ENCODE measurements at regions not wholly inside any gene's neighbourhood (a gene's known extent, or its start where the extent isn't known, plus 50 kb on each side); places are given as distances from the start of the nearest gene placed in this dataset.

DNA sequence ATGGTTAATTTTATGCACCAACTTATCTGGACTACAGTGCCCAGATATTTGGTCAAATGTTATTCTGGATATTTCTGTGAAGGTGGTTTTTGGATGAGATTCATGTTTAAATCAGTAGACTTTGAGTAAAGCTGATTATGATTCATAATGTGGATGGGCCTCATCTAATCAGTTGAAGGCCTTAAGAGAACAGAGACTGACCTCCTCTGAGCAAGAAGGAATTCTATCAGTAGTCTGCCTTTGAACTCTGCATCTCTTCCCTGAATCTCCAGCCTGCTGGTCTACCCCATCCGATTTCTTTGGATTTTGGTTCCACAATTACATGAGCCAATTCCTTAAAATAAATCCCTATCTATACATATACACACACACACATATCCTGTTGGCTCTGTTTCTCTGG is 82.8 kb upstream of the MAP4K3 start:
- Mint-ChIP-seq H3K4me3 (no peak overlapping the region), H3K9me3 (peaks cover 7% of the 10 kb centered on the region), H3K27ac (no peak overlapping the region), H3K4me1 (ENCODE audit: low read depth) (peaks cover 2% of the 10 kb centered on the region), H3K27me3 (ENCODE audit: low read depth) (no peaks in the 10 kb centered on the region), H3K36me3 (ENCODE audit: low read depth) (peaks cover 3% of the 10 kb centered on the region)
- DNase-seq (ENCODE audit: low spot score), result no peak

DNA sequence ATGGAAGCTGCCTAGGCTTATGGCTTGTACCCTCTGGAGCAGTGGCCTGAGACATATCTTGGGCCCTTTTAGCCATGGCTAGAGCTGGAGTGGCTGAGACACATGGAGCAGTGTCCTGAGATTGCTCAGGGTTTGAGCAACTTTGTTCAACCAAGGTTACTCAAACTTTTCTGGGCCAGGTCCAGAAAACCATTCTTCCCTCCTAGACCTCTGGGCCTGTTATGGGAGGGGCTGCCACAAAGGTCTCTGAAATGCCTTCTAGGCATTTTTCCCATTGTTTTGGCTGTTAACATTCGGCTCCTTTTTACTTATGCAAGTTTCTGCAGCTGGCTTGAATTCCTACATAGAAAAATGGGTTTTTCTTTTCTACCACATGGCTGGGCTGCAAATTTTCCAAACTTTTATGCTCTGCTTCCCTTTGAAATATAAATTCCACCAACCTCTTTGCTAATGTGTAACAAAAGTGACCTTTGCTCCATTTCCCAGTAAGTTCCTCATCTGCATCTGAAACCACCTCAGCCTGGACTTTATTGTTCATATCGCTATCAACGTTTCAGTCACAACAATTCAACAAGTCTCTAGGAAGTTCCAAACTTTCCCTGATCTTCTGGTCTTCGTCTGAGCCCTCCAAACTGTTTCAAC is 84.9 kb upstream of the MAP4K3 start:
- Mint-ChIP-seq H3K4me1 (ENCODE audit: low read depth) (no peaks in the 10 kb centered on the region), H3K27me3 (ENCODE audit: low read depth) (no peaks in the 10 kb centered on the region)

GRCh38 chr2:39522518-39522877 is 85.4 kb upstream of the MAP4K3 start:
- H3K4me3 Mint-ChIP-seq, result no peak overlapping the region
- H3K4me1 Mint-ChIP-seq (ENCODE audit: low read depth), result no peaks in the 10 kb centered on the region
- H3K27me3 Mint-ChIP-seq (ENCODE audit: low read depth), result no peaks in the 10 kb centered on the region
- H3K27ac Mint-ChIP-seq, result no peak overlapping the region
- peaks cover 7% of the 10 kb centered on the region for H3K9me3 Mint-ChIP-seq
- H3K36me3 Mint-ChIP-seq (ENCODE audit: low read depth), result peaks cover 3% of the 10 kb centered on the region
- DNase-seq (ENCODE audit: low spot score), result no peak

More for the DNA sequence above, 84.9 kb upstream of the MAP4K3 start:
- Mint-ChIP-seq H3K27ac (no peak overlapping the region), H3K36me3 (ENCODE audit: low read depth) (peaks cover 3% of the 10 kb centered on the region), H3K4me3 (no peak overlapping the region), H3K9me3 (peaks cover 7% of the 10 kb centered on the region)
- no peak for DNase-seq (ENCODE audit: low spot score)

DNA sequence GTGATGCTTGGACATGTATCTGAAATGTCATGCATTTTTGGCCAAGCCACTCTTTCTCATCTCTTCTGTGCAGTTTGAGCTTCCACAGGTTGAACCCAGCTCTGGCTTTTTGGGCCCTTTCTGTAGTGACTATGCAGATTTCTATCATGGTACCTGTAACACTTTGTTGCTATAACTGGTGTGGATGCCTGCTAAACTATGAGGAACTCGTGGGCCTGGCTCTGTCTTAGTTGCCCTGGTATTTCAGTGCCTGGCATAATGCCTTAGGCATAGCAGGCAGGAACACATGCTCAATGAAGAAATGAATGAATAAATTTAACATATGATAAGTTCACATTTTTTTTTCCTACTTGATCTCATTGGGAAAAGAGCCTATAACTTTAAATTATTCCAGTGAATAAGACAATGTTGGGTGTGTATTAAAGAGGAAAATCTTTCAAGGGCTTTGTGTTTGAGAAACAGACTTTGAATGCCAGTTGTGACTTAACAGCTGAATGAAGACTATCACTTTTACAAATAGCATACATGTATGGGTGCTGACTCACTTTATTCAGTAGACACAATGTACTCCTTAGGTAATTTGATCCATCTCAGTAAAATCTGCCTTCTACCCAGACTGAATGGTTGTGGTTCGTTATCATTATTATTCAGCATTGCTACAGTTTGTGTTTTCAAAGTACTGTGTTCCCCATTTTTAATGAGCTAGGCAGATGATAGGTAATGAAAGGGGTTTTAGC is 86.4 kb upstream of the MAP4K3 start:
- Mint-ChIP-seq H3K4me3 (no peak overlapping the region), H3K4me1 (ENCODE audit: low read depth) (no peaks in the 10 kb centered on the region), H3K27me3 (ENCODE audit: low read depth) (no peaks in the 10 kb centered on the region), H3K27ac (no peak overlapping the region), H3K36me3 (ENCODE audit: low read depth) (peaks cover 3% of the 10 kb centered on the region), H3K9me3 (peaks cover 7% of the 10 kb centered on the region)
- DNase-seq (ENCODE audit: low spot score), result no peak

DNA sequence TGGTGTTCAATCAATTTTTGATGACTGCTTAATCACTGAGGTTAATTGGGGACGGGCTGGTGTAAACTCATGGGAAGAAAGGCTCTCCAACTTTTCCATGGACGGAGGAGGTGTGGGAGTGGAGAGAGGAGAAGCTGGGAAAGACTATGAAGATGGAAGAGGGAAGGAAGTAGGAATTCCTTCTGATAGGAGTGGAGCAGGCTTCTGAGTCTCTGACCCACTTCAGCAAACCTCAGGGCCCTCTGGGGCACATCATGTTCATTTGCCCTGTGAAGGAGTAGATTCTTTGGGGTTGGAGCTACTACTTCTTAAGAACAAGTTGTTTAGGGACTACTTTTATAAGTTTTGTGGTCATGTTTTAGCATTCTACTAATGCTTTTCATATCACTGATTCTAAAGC is 87.0 kb upstream of the MAP4K3 start:
- H3K4me1 Mint-ChIP-seq (ENCODE audit: low read depth), result no peaks in the 10 kb centered on the region
- H3K9me3 Mint-ChIP-seq, result peaks cover 7% of the 10 kb centered on the region
- no peak overlapping the region for H3K27ac Mint-ChIP-seq
- H3K36me3 Mint-ChIP-seq (ENCODE audit: low read depth), result peaks cover 3% of the 10 kb centered on the region
- no peaks in the 10 kb centered on the region for H3K27me3 Mint-ChIP-seq (ENCODE audit: low read depth)
- no peak overlapping the region for H3K4me3 Mint-ChIP-seq
- no peak for DNase-seq (ENCODE audit: low spot score)

DNA sequence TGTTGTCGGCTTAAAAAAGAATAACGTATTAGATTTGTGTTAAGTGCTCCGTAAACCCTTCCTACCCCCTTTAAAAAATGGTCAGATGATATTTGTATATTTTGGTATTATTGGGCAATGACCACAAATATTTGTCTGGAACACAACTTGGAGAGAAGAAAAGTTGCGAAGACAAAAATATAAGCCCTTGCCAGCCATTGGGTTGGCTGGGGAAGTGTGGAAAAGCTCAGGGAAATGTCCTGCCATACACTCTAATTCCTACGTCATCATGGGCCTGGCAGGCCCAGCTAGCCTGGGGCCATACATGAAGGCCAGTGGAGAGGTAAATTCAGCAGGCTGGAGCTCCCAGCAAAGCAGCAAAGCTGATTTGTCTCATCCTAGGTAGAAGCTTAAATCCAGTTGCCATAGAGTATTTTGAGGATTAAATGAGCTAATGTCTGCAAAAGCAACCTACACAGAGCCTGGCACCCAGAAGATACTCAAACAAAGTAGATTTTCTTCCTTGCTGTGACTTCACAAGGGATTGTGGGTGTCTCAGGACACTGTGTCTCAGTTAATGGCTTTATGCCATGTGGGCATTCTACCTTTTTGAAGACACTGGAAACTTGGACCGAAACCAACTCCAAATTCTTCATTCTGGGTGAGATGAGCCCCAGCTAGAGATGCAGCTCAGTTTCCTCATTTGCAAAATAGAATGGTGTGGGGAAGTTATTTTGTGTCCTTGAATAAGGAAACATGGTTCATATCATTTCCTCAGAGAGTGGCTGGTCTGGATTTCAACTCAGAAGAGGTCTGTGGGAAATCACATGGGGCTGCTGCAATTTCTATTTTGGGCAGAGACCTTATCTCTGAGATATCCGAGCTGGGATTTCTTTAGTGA is 87.9 kb upstream of the MAP4K3 start:
- peaks cover 3% of the 10 kb centered on the region for H3K36me3 Mint-ChIP-seq (ENCODE audit: low read depth)
- no peak for DNase-seq (ENCODE audit: low spot score)
- H3K27ac Mint-ChIP-seq, result no peak overlapping the region
- no peaks in the 10 kb centered on the region for H3K27me3 Mint-ChIP-seq (ENCODE audit: low read depth)
- no peak overlapping the region for H3K4me3 Mint-ChIP-seq
- peaks cover 7% of the 10 kb centered on the region for H3K9me3 Mint-ChIP-seq
- H3K4me1 Mint-ChIP-seq (ENCODE audit: low read depth), result no peaks in the 10 kb centered on the region

DNA sequence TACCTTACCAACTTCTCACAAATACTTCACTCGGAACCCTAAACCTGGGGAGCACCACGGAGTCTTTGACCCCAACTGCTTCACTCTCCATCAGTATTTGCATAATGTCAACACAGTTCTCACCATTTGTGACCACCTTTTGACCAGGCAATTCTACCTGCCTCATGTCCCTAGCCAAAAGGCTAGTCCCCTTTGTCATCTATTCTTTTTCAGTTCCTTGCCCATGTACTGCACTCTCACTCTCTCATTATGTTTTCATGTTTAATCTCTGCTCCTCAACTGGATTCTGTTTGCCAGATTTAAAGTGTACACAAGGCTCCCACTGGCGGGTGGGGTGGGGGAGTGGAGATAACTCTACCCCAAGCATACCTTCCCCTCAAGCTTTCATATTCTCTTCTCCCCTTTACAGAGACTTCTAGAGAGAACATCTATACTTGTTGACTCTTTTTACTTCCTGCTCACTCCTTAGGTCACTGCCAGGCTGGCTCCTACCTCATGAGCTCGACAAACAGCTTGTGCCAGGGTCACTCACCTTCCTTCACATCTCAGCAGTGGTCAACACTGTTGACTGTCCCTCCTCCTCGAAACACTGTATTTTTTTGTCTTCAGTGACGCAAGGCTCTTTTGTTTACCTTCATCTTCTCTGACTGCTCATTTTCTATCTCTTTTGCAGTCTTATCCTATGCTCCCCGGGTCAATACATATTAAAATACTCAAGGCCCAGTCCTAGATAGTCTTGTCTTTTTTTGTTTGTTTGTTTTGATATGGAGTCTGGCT is 88.7 kb upstream of the MAP4K3 start:
- no peak for DNase-seq (ENCODE audit: low spot score)
- peaks cover 7% of the 10 kb centered on the region for H3K9me3 Mint-ChIP-seq
- H3K4me3 Mint-ChIP-seq, result no peak overlapping the region
- H3K27me3 Mint-ChIP-seq (ENCODE audit: low read depth), result no peaks in the 10 kb centered on the region
- H3K27ac Mint-ChIP-seq, result no peak overlapping the region
- no peaks in the 10 kb centered on the region for H3K4me1 Mint-ChIP-seq (ENCODE audit: low read depth)
- H3K36me3 Mint-ChIP-seq (ENCODE audit: low read depth), result peaks cover 3% of the 10 kb centered on the region

GRCh38 chr2:39528701-39529100 is 91.6 kb upstream of the MAP4K3 start:
- peaks cover 1% of the 10 kb centered on the region for H3K27me3 Mint-ChIP-seq (ENCODE audit: low read depth)
- H3K9me3 Mint-ChIP-seq, result no peaks in the 10 kb centered on the region
- H3K4me3 Mint-ChIP-seq, result no peak overlapping the region
- no peak overlapping the region for H3K27ac Mint-ChIP-seq
- DNase-seq (ENCODE audit: low spot score), result no peak
- H3K36me3 Mint-ChIP-seq (ENCODE audit: low read depth), result no peaks in the 10 kb centered on the region
- no peaks in the 10 kb centered on the region for H3K4me1 Mint-ChIP-seq (ENCODE audit: low read depth)

DNA sequence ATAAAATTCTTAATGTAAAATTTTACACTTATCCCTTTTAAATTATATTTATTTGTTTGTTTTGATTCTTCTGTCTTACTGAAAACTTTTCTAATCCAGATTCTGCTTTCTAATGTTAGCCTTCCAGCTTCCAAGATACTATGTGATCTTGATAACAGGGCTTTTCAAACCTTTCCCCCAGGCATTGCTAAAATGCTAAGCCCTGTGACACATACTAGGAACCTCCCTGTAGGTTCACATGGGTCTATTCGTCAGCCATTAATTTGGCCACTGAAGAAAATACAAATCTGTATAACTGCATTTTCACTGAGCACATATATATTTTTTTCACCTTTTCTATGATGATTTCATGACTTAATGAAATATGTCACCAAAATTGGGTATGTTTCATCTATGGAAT is 92.8 kb upstream of the MAP4K3 start:
- DNase-seq (ENCODE audit: low spot score), result no peak
- Mint-ChIP-seq H3K27me3 (ENCODE audit: low read depth) (peaks cover 5% of the 10 kb centered on the region), H3K4me1 (ENCODE audit: low read depth) (no peaks in the 10 kb centered on the region), H3K9me3 (no peaks in the 10 kb centered on the region), H3K27ac (no peak overlapping the region), H3K36me3 (ENCODE audit: low read depth) (no peaks in the 10 kb centered on the region), H3K4me3 (no peak overlapping the region)

DNA sequence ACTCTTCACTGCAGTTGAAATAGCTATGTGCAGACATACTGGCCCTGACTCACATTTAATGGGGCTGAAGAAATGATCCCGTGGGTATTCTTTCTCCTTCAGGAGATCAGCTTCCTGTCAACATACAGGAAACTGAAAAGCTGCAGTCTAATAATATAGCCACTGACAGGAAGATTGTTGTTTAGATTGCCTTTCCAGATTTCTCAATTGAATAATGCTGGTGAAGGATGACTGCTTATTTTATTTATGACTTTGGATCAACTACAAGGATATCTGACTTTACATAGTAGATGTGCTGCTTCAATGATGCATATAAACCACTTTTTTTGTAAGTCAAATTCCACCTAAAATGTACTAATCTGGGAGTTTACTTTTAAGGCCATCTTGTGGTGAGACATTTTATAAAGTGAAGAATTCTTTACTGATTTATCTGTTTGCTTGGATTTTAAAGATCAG is 93.4 kb upstream of the MAP4K3 start:
- Mint-ChIP-seq H3K4me1 (ENCODE audit: low read depth) (no peaks in the 10 kb centered on the region), H3K9me3 (no peaks in the 10 kb centered on the region), H3K36me3 (ENCODE audit: low read depth) (no peaks in the 10 kb centered on the region), H3K27ac (no peak overlapping the region), H3K27me3 (ENCODE audit: low read depth) (peaks cover 5% of the 10 kb centered on the region), H3K4me3 (no peak overlapping the region)
- no peak for DNase-seq (ENCODE audit: low spot score)

DNA sequence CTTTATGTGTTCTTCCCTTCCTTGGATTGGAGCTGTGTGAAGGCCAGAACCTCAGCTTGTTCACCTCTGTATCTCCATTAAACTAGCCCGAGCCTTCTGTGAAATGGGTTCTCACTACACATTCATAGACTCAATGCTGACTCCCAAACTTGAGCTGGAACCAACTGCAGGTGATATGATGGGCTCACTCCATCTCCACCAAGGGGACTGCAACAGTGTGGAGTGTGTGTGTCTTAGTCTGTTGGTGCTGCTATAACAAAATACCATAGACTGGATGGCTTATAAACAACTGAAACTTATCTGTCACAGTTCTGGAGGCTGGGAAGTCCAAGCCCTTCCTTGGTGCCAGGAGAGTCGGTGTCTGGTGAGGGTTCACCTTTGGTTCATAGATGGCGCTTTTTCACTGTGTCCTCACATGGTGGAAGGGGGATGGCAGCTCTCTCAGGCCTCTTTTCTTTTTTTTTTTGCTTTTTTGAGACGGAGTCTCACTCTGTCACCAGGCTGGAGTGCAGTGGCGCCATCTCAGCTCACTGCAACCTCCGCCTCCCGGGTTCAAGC is 94.2 kb upstream of the MAP4K3 start:
- Mint-ChIP-seq H3K4me3 (no peak overlapping the region), H3K36me3 (ENCODE audit: low read depth) (no peaks in the 10 kb centered on the region), H3K27me3 (ENCODE audit: low read depth) (peaks cover 5% of the 10 kb centered on the region), H3K4me1 (ENCODE audit: low read depth) (no peaks in the 10 kb centered on the region), H3K27ac (no peak overlapping the region), H3K9me3 (no peaks in the 10 kb centered on the region)
- DNase-seq (ENCODE audit: low spot score), result no peak

- no peak overlapping the region for H3K4me3 Mint-ChIP-seq
- H3K4me1 Mint-ChIP-seq (ENCODE audit: low read depth), result no peaks in the 10 kb centered on the region
- peaks cover under 1% of the 10 kb centered on the region for H3K9me3 Mint-ChIP-seq
- DNase-seq (ENCODE audit: low spot score), result no peak
- no peak overlapping the region for H3K27ac Mint-ChIP-seq
- peaks cover 5% of the 10 kb centered on the region for H3K27me3 Mint-ChIP-seq (ENCODE audit: low read depth)
- no peaks in the 10 kb centered on the region for H3K36me3 Mint-ChIP-seq (ENCODE audit: low read depth)
Measured at GRCh38 chr2:39532933-39533332, 95.8 kb upstream of the MAP4K3 start.

DNA sequence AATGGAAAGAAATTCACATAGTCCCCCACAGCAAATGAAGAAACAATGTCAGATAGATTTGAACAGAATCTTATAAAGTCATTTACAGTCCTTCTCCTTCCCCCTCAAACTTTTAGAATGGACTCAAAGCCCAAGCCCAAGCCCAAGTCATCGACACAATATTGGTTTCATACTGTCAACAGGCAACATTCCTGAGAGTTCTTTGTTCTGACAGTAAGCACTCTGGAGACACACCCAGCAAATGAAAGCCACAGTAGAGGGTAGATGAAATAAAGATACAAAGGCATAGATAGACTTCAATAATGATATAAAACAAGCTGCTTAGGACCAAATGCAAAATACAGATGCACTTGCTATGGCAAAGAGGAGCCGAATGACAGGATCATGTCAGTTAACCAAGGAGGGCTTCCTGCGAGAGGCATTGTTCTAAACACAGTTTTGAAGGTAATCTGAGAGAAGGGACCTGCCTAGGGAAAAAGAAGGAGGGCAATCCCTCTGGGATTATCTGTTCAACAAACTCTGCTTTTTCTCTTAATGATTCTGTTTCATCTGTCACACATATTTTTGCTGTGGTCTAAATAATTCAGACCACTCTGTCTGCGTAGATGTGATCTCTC is 97.1 kb upstream of the MAP4K3 start:
- no peak overlapping the region for H3K27ac Mint-ChIP-seq
- no peaks in the 10 kb centered on the region for H3K36me3 Mint-ChIP-seq (ENCODE audit: low read depth)
- DNase-seq (ENCODE audit: low spot score), result no peak
- no peak overlapping the region for H3K4me3 Mint-ChIP-seq
- peaks cover 3% of the 10 kb centered on the region for H3K9me3 Mint-ChIP-seq
- H3K4me1 Mint-ChIP-seq (ENCODE audit: low read depth), result no peaks in the 10 kb centered on the region
- H3K27me3 Mint-ChIP-seq (ENCODE audit: low read depth), result peaks cover 5% of the 10 kb centered on the region

Data from T-helper 2 cell treated with Interferon-gamma antibody and Interleukin-4, amounts not matched to agents 5 μg/mL and 100 μg/mL, for 36 hours (primary cell).